Keratinocyte (primary cell): ENCODE measurements at regions not wholly inside any gene's neighbourhood (a gene's known extent, or its start where the extent isn't known, plus 50 kb on each side); places are given as distances from the start of the nearest gene placed in this dataset.

ENCODE experiments used
- DNase-seq: peaks from one replicate; pipeline ENCODE4 v3.0.0-alpha.2; 2011; ENCODE audit warnings: low read depth, missing footprints, low spot score
- FAIRE-seq: peaks from 2 replicates; lab custom pipeline; 2011; peaks lifted over from hg19 to GRCh38; lab: Jason Lieb, UNC
- H2AFZ ChIP-seq: 2 replicates; pipeline ENCODE4 v1.6.0; 2012; ENCODE audit warnings: low read length, control low read depth, inconsistent platforms; ENCODE audit not compliant: control insufficient read depth
- H3K27ac ChIP-seq: 2 replicates; pipeline ENCODE4 v1.5.1; 2011; ENCODE audit warnings: low read length; ENCODE audit not compliant: control insufficient read depth, insufficient read depth
- H3K27me3 ChIP-seq: 3 replicates; pipeline ENCODE4 v1.6.0; 2011; ENCODE audit warnings: low read length; ENCODE audit not compliant: control insufficient read depth, insufficient read depth; ENCODE audit errors: extremely low read depth
- H3K36me3 ChIP-seq, 2 experiments: 2 replicates in 1 of 2; 3 replicates in 1 of 2; pipeline ENCODE4 v1.5.1; 2011; ENCODE audit warnings: low read length in 2 of 2, mild to moderate bottlenecking in 1 of 2; ENCODE audit not compliant: control insufficient read depth in 2 of 2, insufficient read depth in 2 of 2; ENCODE audit errors: extremely low read depth in 1 of 2
- H3K4me1 ChIP-seq: 3 replicates; pipeline ENCODE4 v1.5.1; 2011; ENCODE audit warnings: low read length; ENCODE audit not compliant: control insufficient read depth, insufficient read depth; ENCODE audit errors: extremely low read depth
- H3K4me2 ChIP-seq: 3 replicates; pipeline ENCODE4 v1.6.0; 2011; ENCODE audit warnings: low read depth, low read length; ENCODE audit not compliant: control insufficient read depth, insufficient read depth; ENCODE audit errors: extremely low read depth
- H3K4me3 ChIP-seq, 3 experiments: fragments of 200-600 bp in 1 of 3; sonication (generic) in 1 of 3; 2 replicates in 2 of 3; 3 replicates in 1 of 3; pipeline ENCODE4 v1.5.1; 2011 to 2016; ENCODE audit warnings: low read length in 3 of 3, mild to moderate bottlenecking in 3 of 3, control low read depth in 2 of 3, inconsistent platforms in 1 of 3, low read depth in 1 of 3, mixed read lengths in 1 of 3, mixed run types in 1 of 3, moderate library complexity in 1 of 3; ENCODE audit not compliant: control insufficient read depth in 2 of 3, insufficient read depth in 2 of 3; ENCODE audit errors: extremely low read depth in 1 of 3
- H3K79me2 ChIP-seq: 2 replicates; pipeline ENCODE4 v1.6.0; 2012; ENCODE audit warnings: low read length; ENCODE audit not compliant: control insufficient read depth, insufficient read depth
- H3K9ac ChIP-seq: 3 replicates; pipeline ENCODE4 v1.6.0; 2011; ENCODE audit warnings: low read length; ENCODE audit not compliant: control insufficient read depth, insufficient read depth; ENCODE audit errors: extremely low read depth
- H3K9me1 ChIP-seq: 3 replicates; pipeline ENCODE4 v1.6.0; 2011; ENCODE audit warnings: low read length; ENCODE audit not compliant: control insufficient read depth, insufficient read depth; ENCODE audit errors: extremely low read depth
- H3K9me3 ChIP-seq: 2 replicates; pipeline ENCODE4 v1.5.1; 2012; ENCODE audit warnings: low read depth, low read length; ENCODE audit not compliant: control insufficient read depth
- H4K20me1 ChIP-seq: 3 replicates; pipeline ENCODE4 v1.6.0; 2011; ENCODE audit warnings: low read length; ENCODE audit not compliant: control insufficient read depth, insufficient read depth; ENCODE audit errors: extremely low read depth
- EZH2 ChIP-seq: IDR thresholded peaks from one replicate; pipeline ENCODE4 v1.6.1; 2012; ENCODE audit warnings: inconsistent platforms, mild to moderate bottlenecking, low read length, moderate library complexity
- dilution Hi-C: fragments of 300-500 bp; cut with MboI; formaldehyde crosslinking; loops from one replicate; pipeline ENCODE4 v1.7.0; 2020; ENCODE audit warnings: low sequenced_read_pairs; ENCODE audit not compliant: extremely low pct_ligation_motif_present
- TF ChIP-seq, protein P1 (sequence below), 3 experiments: IDR thresholded peaks in 1 of 3; conservative IDR thresholded peaks in 1 of 3; optimal IDR thresholded peaks in 1 of 3; 2 replicates in 2 of 3; 3 replicates in 1 of 3; pipeline versions ENCODE3 to v1.5.1; 2011; ENCODE audit warnings: low read length in 3 of 3, mild to moderate bottlenecking in 3 of 3, moderate library complexity in 2 of 3, control low read depth in 1 of 3, inconsistent platforms in 1 of 3; ENCODE audit not compliant: insufficient read depth in 2 of 3; ENCODE audit errors: extremely low read depth in 1 of 3

DNA sequence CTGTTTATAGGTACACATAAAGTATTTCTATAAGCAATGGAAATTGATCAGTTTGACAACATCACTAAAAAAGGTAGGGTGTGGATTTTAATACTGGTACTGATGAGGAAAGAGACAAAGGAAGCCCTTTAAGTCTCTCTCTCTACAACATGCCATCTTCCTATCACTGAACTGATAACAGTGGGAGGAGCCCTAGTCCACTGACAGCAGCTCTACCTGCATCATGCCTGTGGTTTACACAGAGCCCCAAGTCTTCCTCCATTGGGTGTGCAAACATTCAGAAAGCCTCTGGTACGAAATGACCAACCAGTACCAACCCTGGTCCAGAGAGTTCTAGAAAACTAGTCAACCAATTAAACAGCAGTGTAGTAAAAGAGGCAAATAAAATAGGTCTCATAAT is 53.4 kb downstream of the KLF12 start:
- Histone ChIP-seq H3K4me3 (no peak overlapping the region), H3K9me3 (no peaks in the 10 kb centered on the region), H3K9ac (no peak overlapping the region), H2AFZ (no peak overlapping the region), H3K9me1 (no peaks in the 10 kb centered on the region), H3K4me2 (no peak overlapping the region), H3K4me1 (no peaks in the 10 kb centered on the region), H4K20me1 (no peaks in the 10 kb centered on the region), H3K36me3 (no peaks in the 10 kb centered on the region), H3K79me2 (peaks cover 21% of the 10 kb centered on the region), H3K27me3 (no peaks in the 10 kb centered on the region), H3K27ac (no peak overlapping the region)
- DNase-seq (no peak), FAIRE-seq (no peak)
- dilution Hi-C loops = no loop called here
- no peak for TF ChIP-seq EZH2

DNA sequence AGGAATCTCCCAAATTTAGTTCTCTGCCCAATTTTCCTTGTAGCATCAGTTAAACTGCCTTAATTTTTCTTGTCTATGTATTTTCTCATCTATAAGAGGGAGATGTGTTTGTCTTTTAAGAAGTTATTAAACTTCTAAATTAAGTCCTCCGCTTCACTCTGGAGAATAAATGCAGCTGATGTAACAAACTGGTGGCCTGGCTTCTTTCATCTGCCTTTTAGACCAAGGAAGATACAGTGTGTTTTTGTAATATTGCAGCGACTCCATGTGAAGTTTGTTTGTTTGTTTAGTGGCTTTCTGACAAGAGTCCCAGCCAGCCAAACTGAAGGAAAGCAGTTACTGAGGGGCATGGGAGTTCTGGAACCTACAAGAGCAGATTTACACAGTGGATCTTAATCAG is 56.4 kb downstream of the KLF12 start:
- DNase-seq (no peak), FAIRE-seq (no peak)
- Histone ChIP-seq H3K79me2 (peaks cover 12% of the 10 kb centered on the region), H3K4me2 (no peak overlapping the region), H3K36me3 (no peaks in the 10 kb centered on the region), H3K4me1 (peaks cover 17% of the 10 kb centered on the region), H3K9ac (no peak overlapping the region), H3K9me3 (no peaks in the 10 kb centered on the region), H4K20me1 (no peaks in the 10 kb centered on the region), H3K27me3 (no peaks in the 10 kb centered on the region), H3K9me1 (no peaks in the 10 kb centered on the region), H2AFZ (no peak overlapping the region), H3K4me3 (no peak overlapping the region), H3K27ac (no peak overlapping the region)
- no peak for TF ChIP-seq EZH2
- TF ChIP-seq, protein P1, sequence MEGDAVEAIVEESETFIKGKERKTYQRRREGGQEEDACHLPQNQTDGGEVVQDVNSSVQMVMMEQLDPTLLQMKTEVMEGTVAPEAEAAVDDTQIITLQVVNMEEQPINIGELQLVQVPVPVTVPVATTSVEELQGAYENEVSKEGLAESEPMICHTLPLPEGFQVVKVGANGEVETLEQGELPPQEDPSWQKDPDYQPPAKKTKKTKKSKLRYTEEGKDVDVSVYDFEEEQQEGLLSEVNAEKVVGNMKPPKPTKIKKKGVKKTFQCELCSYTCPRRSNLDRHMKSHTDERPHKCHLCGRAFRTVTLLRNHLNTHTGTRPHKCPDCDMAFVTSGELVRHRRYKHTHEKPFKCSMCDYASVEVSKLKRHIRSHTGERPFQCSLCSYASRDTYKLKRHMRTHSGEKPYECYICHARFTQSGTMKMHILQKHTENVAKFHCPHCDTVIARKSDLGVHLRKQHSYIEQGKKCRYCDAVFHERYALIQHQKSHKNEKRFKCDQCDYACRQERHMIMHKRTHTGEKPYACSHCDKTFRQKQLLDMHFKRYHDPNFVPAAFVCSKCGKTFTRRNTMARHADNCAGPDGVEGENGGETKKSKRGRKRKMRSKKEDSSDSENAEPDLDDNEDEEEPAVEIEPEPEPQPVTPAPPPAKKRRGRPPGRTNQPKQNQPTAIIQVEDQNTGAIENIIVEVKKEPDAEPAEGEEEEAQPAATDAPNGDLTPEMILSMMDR (optimal IDR thresholded peaks at IDR 0.05 in 1 of 3, IDR thresholded peaks at IDR 0.05 in 1 of 3, conservative IDR thresholded peaks at IDR 0.05 in 1 of 3; ENCODE audit: extremely low read depth in 1 of 3, insufficient read depth in 2 of 3, low read length in 3 of 3) = no peak
- dilution Hi-C loops = no loop called here

DNA sequence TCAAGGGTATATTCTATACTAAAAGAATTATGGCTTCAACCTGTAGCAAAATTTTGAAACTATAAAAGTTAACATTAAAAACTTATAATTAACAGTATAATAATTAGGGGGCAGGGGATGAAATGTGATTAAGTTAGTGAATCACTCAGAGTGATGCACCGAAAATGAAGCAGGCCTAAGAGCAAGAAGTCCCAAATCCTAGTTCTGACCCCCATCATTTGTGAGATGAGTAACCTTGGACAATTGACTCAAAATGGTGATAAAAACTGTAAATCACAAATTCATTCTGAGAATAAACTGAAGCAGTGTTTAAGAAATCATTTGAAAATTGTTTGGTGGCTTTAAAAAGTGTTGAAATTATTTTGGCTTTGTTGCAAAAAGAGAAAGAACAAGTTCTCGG is 56.8 kb downstream of the KLF12 start:
- no peak overlapping the region for H3K4me3 ChIP-seq
- no peaks in the 10 kb centered on the region for H3K36me3 ChIP-seq
- H4K20me1 ChIP-seq = no peaks in the 10 kb centered on the region
- DNase-seq (no peak), FAIRE-seq (no peak)
- H3K9me1 ChIP-seq = no peaks in the 10 kb centered on the region
- dilution Hi-C loops = no loop called here
- peaks cover 17% of the 10 kb centered on the region for H3K79me2 ChIP-seq
- no peak overlapping the region for H3K27ac ChIP-seq
- no peak overlapping the region for H3K9ac ChIP-seq
- H3K4me1 ChIP-seq = peaks cover 17% of the 10 kb centered on the region
- TF ChIP-seq EZH2 = no peak
- TF ChIP-seq, protein P1 (optimal IDR thresholded peaks at IDR 0.05 in 1 of 3, IDR thresholded peaks at IDR 0.05 in 1 of 3, conservative IDR thresholded peaks at IDR 0.05 in 1 of 3; ENCODE audit: extremely low read depth in 1 of 3, insufficient read depth in 2 of 3, low read length in 3 of 3) = no peak
- H3K9me3 ChIP-seq = no peaks in the 10 kb centered on the region
- no peak overlapping the region for H3K4me2 ChIP-seq
- H3K27me3 ChIP-seq = no peaks in the 10 kb centered on the region
- no peak overlapping the region for H2AFZ ChIP-seq
